Effector memory CD4-positive, alpha-beta T cell (primary cell): ENCODE measurements at regions not wholly inside any gene's neighbourhood (a gene's known extent, or its start where the extent isn't known, plus 50 kb on each side); places are given as distances from the start of the nearest gene placed in this dataset.

Experiments
- DNase-seq, 3 donors: peaks; one replicate each; pipeline ENCODE4 v3.0.0-alpha.2; 2020
- H3K27ac ChIP-seq: 2 replicates; pipeline ENCODE4 v1.7.0; 2013; ENCODE audit warnings: mild to moderate bottlenecking, low read length, moderate library complexity; ENCODE audit not compliant: insufficient read depth, poor library complexity, severe bottlenecking
- H3K27me3 ChIP-seq: replicated peaks from 2 replicates; pipeline ENCODE4 v1.7.0; 2013; ENCODE audit warnings: mild to moderate bottlenecking, low read length; ENCODE audit not compliant: insufficient read depth, control insufficient read depth, poor library complexity, severe bottlenecking
- H3K36me3 ChIP-seq: 2 replicates; pipeline ENCODE4 v1.7.0; 2013; ENCODE audit warnings: mild to moderate bottlenecking, low read length, moderate library complexity; ENCODE audit not compliant: control insufficient read depth, insufficient read depth
- H3K4me1 ChIP-seq: 2 replicates; pipeline ENCODE4 v1.7.0; 2013; ENCODE audit warnings: low read length, mild to moderate bottlenecking; ENCODE audit not compliant: control insufficient read depth, insufficient read depth, poor library complexity, severe bottlenecking
- H3K4me3 ChIP-seq: 2 replicates; pipeline ENCODE4 v1.7.0; 2013; ENCODE audit warnings: low read length, low read depth, mild to moderate bottlenecking; ENCODE audit not compliant: insufficient read depth, poor library complexity, severe bottlenecking
- H3K9me3 ChIP-seq: 2 replicates; pipeline ENCODE4 v1.7.0; 2013; ENCODE audit warnings: mild to moderate bottlenecking, low read length, moderate library complexity; ENCODE audit not compliant: control insufficient read depth

- Histone ChIP-seq H3K9me3 (no peaks in the 10 kb centered on the region), H3K27me3 (no peaks in the 10 kb centered on the region), H3K36me3 (no peaks in the 10 kb centered on the region), H3K27ac (no peak overlapping the region), H3K4me3 (no peak overlapping the region), H3K4me1 (no peaks in the 10 kb centered on the region)
- no peak for DNase-seq
These were observed 185.4 kb downstream of the TTLL7 start for GRCh38 chr1:83813576-83813975.

- H3K36me3 ChIP-seq, result no peaks in the 10 kb centered on the region
- no peak for DNase-seq
- H3K27ac ChIP-seq, result no peak overlapping the region
- H3K4me3 ChIP-seq, result no peak overlapping the region
- H3K27me3 ChIP-seq, result no peaks in the 10 kb centered on the region
- no peaks in the 10 kb centered on the region for H3K4me1 ChIP-seq
- no peaks in the 10 kb centered on the region for H3K9me3 ChIP-seq
These were observed 188.8 kb downstream of the TTLL7 start for GRCh38 chr1:83810144-83810543.

GRCh38 chr1:83808536-83808935 lies 190.4 kb downstream of the TTLL7 start:
- H3K36me3 ChIP-seq, result no peaks in the 10 kb centered on the region
- H3K9me3 ChIP-seq, result no peaks in the 10 kb centered on the region
- no peak overlapping the region for H3K27ac ChIP-seq
- H3K4me1 ChIP-seq, result no peaks in the 10 kb centered on the region
- no peaks in the 10 kb centered on the region for H3K27me3 ChIP-seq
- no peak overlapping the region for H3K4me3 ChIP-seq
- DNase-seq, result no peak

GRCh38 chr1:83807821-83808220 lies 191.1 kb downstream of the TTLL7 start:
- Histone ChIP-seq H3K27me3 (no peaks in the 10 kb centered on the region), H3K27ac (no peak overlapping the region), H3K4me1 (no peaks in the 10 kb centered on the region), H3K9me3 (no peaks in the 10 kb centered on the region), H3K36me3 (no peaks in the 10 kb centered on the region), H3K4me3 (no peak overlapping the region)
- DNase-seq, result no peak

- H3K4me1 ChIP-seq, result no peaks in the 10 kb centered on the region
- no peaks in the 10 kb centered on the region for H3K27me3 ChIP-seq
- no peak overlapping the region for H3K4me3 ChIP-seq
- no peaks in the 10 kb centered on the region for H3K36me3 ChIP-seq
- no peaks in the 10 kb centered on the region for H3K9me3 ChIP-seq
- no peak overlapping the region for H3K27ac ChIP-seq
- DNase-seq, result no peak
These were observed 191.7 kb downstream of the TTLL7 start for GRCh38 chr1:83807231-83807630.

- Histone ChIP-seq H3K27me3 (no peaks in the 10 kb centered on the region), H3K4me1 (no peaks in the 10 kb centered on the region), H3K4me3 (no peak overlapping the region), H3K9me3 (no peaks in the 10 kb centered on the region), H3K27ac (no peak overlapping the region), H3K36me3 (no peaks in the 10 kb centered on the region)
- DNase-seq, result no peak
These were observed 193.0 kb downstream of the TTLL7 start for GRCh38 chr1:83805921-83806320.

GRCh38 chr1:83802460-83803152 lies 196.3 kb downstream of the TTLL7 start:
- H3K27ac ChIP-seq, result no peak overlapping the region
- H3K9me3 ChIP-seq, result no peaks in the 10 kb centered on the region
- H3K4me3 ChIP-seq, result no peak overlapping the region
- no peak for DNase-seq
- no peaks in the 10 kb centered on the region for H3K36me3 ChIP-seq
- no peaks in the 10 kb centered on the region for H3K4me1 ChIP-seq
- no peaks in the 10 kb centered on the region for H3K27me3 ChIP-seq

- H3K36me3 ChIP-seq, result no peaks in the 10 kb centered on the region
- H3K4me3 ChIP-seq, result no peak overlapping the region
- no peaks in the 10 kb centered on the region for H3K27me3 ChIP-seq
- DNase-seq, result no peak
- no peaks in the 10 kb centered on the region for H3K4me1 ChIP-seq
- H3K9me3 ChIP-seq, result no peaks in the 10 kb centered on the region
- no peak overlapping the region for H3K27ac ChIP-seq
These were observed 196.9 kb downstream of the TTLL7 start for GRCh38 chr1:83802023-83802422.

- H3K36me3 ChIP-seq, result no peaks in the 10 kb centered on the region
- H3K27me3 ChIP-seq, result no peaks in the 10 kb centered on the region
- H3K4me1 ChIP-seq, result no peaks in the 10 kb centered on the region
- H3K4me3 ChIP-seq, result no peak overlapping the region
- no peak for DNase-seq
- H3K9me3 ChIP-seq, result no peaks in the 10 kb centered on the region
- H3K27ac ChIP-seq, result no peak overlapping the region
These were observed 198.9 kb downstream of the TTLL7 start for GRCh38 chr1:83800066-83800465.

- H3K9me3 ChIP-seq, result no peaks in the 10 kb centered on the region
- H3K4me1 ChIP-seq, result no peaks in the 10 kb centered on the region
- no peak overlapping the region for H3K4me3 ChIP-seq
- H3K27ac ChIP-seq, result no peak overlapping the region
- no peaks in the 10 kb centered on the region for H3K36me3 ChIP-seq
- no peaks in the 10 kb centered on the region for H3K27me3 ChIP-seq
- no peak for DNase-seq
These were observed 199.3 kb downstream of the TTLL7 start for GRCh38 chr1:83799594-83799993.
